ENCODE measurements at regions not wholly inside any gene's neighbourhood (a gene's known extent, or its start where the extent isn't known, plus 50 kb on each side); places are given as distances from the start of the nearest gene placed in this dataset.

DNA sequence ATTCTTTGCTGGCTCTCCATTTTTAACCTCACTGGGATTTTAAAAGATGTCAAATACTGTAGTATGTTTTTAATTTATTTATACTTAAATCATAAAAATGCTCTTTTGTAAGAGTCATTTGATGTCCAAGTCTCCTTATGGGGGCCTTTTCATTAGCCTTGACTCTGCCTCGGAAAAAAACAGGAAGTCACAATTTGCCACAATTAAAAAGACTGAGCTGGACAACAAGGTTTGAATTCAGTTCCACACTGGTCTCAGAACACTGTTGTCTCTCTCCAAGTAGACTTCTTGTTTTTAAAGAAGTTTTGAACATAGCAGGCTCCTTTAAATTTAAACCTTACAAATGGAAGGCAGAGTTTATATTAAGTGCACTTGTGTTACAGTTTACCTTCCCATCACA is 444.2 kb downstream of the ACTL7B start:
- TF ChIP-seq, protein P1, sequence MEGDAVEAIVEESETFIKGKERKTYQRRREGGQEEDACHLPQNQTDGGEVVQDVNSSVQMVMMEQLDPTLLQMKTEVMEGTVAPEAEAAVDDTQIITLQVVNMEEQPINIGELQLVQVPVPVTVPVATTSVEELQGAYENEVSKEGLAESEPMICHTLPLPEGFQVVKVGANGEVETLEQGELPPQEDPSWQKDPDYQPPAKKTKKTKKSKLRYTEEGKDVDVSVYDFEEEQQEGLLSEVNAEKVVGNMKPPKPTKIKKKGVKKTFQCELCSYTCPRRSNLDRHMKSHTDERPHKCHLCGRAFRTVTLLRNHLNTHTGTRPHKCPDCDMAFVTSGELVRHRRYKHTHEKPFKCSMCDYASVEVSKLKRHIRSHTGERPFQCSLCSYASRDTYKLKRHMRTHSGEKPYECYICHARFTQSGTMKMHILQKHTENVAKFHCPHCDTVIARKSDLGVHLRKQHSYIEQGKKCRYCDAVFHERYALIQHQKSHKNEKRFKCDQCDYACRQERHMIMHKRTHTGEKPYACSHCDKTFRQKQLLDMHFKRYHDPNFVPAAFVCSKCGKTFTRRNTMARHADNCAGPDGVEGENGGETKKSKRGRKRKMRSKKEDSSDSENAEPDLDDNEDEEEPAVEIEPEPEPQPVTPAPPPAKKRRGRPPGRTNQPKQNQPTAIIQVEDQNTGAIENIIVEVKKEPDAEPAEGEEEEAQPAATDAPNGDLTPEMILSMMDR (IDR thresholded peaks at IDR 0.05; ENCODE audit: poor library complexity), result no peak
- no peak for TF ChIP-seq EZH2 (IDR thresholded peaks at IDR 0.05; ENCODE audit: borderline replicate concordance)
